Endometrial microvascular endothelial cells (primary cell): ENCODE measurements at regions not wholly inside any gene's neighbourhood (a gene's known extent, or its start where the extent isn't known, plus 50 kb on each side); places are given as distances from the start of the nearest gene placed in this dataset.

Source experiments
- in situ Hi-C: cut with HindIII; loops from 2 replicates; pipeline ENCODE4 v1.10.0; 2017; ENCODE audit warnings: low sequenced_read_pairs, low pct_unique_long_range_greater_than_20kb; ENCODE audit errors: inconsistent ontology term

DNA sequence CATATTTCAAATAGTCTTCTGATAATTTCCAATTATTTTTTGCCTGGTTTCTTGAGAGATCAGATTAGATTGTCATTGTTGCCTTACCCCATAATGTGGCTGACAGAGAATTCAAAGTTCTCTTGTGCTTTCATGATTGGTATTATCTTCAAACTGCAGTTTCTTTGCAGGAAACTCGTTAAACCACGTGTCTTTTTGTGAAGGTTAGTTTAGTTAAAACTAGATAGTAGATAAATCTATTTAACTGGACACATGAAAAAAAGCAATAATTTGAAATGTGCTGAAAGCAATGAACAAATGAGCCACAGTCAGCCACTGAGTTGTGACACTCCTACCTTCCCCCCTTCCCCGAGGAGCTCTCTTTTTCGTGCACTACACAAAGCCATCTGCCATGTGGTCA lies 327.5 kb upstream of the UMPS start:
- in situ Hi-C loops, result no loop called here

DNA sequence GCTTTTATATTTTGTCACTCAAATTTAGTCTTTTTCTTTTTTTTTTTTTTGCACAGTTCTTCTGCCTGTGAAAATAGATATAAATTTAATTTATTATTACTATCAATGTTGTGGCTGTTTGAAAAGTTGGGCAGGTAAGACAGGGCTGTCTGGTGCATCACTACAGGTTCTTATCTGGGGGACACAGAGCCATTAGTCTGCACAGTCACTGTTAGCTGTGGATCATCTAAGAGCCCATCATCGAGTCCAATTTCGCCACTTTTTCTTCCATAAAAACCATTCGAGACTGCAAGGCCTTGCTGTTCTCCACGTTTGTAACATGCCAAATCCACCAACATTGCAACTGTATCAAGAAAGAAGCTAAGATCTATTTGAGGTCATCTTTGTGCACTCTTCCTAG lies 325.6 kb upstream of the UMPS start:
- in situ Hi-C loops, result no loop called here

DNA sequence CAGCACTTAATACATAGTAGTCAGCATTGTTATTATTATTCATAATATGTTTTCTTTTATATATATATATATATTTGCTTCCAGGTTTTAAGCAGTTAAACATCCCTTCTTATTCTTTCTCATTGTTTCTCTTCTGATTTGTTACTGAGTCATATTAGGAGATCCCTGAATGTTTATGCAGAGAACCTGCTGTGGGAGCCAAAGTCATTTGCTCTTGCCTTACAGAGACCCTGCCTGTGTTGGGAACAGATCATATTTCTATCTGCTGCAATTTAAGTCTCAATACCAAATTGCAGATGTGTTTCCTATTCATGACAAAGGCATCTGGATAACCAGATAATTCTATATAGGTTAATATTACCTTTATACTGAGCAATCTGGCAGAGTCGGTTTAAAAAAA lies 323.0 kb upstream of the UMPS start:
- in situ Hi-C loops, result no loop called here

DNA sequence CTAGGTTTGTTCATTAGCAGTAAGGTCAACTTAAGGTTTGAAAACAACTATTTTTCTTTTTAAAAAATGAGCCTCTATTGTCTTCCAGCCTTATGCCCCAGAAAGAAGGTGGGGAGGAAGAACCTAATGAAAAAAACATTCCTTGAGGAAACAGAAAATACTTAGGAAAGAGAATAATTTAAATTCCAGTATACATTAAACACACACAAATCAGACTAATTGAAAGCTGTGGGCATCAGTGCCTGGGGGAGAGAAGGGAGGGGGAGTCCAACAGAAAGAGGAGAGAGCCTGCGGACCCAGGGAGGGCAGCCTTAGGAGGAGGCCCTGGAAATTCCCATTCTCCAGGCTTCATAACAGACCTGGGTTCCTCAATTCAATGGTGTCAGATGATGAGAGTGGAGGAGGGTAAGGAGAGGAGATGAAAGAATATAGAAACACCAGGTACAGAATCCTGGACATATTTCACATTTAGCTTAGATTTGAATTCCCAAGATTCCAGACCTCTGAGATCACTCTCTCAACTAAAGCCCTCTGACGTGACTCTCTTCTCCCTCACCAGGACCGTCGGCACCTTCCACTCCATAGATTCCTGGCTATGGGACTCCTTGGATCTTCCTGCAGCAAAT lies 320.5 kb upstream of the UMPS start:
- in situ Hi-C loops, result no loop called here

DNA sequence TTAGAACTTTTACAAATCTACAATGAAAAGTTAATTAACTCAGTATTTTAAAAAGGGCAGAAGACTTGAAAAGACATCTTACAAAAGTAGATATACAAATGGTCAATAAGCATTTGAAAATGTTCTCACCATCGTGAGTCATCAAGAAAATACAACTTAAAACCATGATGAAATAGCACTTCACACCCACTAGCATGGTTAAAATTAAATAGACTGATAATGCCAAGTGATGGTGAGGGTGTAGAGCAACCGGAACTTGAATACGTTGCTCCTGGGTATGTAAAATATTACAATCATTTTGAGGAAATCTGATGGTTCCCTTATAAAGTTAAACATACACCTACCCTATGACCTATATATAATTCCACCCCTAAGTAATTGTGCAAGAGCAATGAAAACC lies 319.8 kb upstream of the UMPS start:
- in situ Hi-C loops, result no loop called here

DNA sequence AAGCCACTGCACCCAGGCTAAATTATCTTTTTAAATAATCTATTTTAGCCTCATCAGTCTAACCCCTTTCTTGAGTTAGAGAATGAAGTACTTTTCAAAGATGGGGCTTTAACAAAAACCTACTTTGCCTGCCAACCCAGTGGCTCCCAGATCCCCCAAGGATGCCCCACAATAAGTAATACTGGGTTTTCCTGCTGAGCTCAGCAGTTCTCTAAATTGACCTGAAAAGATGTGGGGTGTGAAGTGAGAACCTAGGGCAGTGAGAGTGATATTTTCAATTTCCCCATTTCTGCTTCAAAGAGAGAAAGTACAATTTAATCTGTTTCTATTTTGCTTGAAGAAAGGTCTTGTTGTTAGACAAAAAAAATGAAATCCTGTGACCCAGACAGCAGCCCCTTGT lies 318.5 kb upstream of the UMPS start:
- in situ Hi-C loops, result no loop called here

DNA sequence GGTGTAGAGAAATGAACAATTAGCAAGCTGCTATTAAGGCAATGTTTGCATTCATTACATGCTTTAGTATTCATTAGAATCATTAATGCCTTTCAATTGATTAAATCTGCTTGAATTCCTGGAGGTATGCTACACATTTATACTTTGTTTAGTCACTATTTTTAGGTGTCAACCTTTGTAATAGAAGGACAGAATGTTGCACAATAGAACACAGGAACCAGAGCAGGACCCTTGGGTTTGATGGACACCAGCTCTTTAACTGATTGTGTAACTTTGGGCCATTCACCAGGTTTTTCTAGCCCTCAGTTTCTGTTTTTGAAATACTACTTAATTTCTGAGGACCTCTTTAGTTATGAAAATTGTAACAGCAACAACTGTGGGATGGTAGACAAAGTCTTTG lies 317.6 kb upstream of the UMPS start:
- in situ Hi-C loops, result no loop called here

DNA sequence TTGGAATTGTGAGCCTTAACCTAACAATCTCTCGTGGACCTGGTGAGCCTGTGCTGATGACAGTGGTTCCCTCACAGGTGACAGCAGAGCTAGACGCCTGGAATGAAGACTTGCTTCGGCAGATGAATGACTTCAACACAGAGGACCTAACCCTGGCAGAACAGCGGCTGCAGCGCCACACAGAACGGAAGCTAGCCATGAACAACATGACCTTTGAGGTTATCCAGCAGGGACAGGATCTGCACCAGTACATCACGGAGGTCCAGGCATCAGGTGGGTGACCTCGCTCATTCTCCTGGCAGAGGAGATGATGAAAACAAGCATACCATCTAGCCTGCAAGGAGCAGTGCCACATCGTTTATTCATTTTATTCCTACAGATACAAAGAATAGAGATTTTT lies 316.9 kb upstream of the UMPS start:
- in situ Hi-C loops, result no loop called here

DNA sequence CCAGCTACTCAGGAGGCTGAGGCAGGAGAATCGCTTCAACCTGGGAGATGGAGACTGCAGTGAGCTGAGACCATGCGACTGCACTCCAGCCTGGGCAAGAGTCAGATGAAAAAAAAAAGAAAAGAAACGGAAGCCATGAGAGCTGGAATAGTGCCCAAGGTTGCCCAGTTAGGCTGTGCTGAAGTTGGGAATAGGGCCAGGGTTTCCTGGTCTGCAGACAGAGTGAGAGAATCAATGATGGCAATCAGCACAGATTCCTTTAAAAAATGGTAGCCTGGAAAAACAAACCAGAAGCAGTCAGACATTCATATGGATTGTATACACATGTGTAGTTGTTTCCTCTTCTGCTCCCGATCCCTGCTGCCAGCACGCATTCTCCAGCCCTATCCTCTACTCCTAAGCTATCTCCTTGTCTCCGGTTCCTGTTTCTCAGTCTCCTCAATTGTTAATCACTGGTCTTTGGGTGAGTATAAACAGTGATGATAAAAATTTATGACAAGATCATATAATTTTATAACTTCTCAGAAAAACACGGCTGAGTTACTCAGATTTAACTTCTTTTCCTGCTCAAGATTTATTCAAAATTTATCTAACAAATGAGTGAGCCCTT lies 316.2 kb upstream of the UMPS start:
- in situ Hi-C loops, result no loop called here

DNA sequence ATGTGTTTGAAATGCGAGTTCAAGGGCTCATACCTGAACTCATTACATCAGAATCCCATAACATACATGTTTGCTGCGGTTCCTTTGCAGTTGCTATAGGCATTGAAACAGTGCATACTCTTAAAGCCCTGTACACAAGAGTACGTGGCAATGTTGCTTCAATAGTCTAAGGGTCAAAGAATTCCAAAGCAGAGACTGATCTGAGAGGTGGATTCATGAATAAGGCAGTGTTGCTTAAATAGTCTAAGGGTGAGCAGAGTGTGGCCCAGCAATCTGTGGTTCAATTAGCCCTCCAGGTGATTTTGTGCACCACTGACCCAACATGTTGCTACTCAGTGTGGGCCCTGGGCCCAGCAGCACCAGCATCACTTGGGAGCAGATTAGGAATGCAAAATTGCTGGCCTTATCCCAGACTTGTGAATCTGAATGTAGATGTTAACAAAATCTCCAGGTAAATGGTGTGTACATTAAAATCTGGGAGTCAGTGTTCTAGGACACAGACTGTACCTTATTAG lies 314.7 kb upstream of the UMPS start:
- in situ Hi-C loops, result no loop called here

DNA sequence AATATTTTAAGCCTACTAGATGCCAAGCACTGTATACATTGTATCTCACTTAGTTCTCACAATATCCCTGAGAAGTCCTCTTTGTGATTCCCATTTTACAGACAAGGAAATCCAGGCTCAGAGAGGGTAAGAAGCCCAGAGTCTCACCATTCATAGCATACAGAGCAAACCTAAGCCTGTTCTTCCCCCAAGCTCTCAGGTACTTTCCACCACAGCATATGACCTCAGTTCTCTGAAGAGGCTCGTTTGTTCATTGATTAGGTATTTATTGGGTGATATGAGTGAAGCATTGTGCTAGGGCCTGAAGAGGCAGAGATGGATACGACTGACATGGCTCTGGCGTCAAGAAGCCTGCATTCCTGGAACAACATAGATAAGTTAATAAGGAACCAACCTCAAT lies 310.9 kb upstream of the UMPS start:
- in situ Hi-C loops, result no loop called here

DNA sequence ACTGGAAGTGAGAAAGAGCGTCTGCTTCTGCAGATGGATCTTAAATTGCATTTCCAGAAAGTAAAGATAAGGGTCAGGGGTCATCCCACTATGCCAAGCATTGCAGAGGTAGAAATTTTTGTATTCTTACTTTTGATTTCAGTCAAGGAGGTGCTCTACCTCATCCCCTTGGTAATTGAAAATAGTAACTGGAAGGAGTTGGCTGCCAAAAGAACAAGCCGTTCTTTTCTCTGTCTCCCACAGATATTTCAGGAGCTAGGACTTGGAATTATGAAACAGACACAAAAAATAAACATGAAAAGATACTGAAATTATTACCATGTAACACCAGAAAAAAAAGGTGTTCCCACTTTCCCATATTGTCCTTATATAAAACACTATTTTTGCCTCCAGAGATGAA lies 309.9 kb upstream of the UMPS start:
- in situ Hi-C loops, result no loop called here

DNA sequence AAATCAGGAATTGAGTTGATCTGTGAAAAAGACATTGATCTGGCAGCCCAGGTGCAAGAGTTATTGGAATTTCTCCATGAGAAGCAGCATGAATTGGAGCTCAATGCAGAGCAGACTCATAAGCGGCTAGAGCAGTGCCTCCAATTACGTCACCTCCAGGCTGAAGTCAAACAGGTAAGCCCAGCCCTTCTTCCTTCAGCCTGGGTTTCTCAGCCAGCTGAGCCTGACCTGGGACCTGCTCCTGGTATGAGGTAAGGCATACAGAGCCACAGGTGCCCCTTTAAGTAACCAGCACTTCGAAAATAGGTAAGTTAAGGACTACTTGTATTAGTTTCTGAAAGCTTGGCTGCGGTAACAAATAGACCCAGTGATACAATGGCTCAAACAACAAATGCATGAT lies 307.4 kb upstream of the UMPS start:
- in situ Hi-C loops, result no loop called here

DNA sequence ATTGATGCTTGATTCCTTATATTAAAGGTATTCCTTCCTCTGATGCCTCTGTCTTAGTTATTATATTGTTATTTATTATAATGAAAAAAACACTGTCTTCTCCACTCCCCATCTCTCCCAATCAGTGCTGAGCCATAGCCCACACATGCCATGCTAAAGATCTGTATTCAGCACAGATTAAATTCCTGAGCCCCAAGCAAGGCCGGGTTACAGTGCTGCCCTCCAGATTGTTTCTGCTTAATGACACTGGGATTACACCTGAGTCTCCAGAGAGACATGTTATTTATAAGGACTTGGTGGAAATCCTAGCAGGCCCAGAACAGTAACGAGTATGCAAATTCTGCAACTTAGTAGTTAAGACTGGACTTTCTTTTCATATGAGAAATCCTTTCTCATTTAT lies 305.9 kb upstream of the UMPS start:
- in situ Hi-C loops, result no loop called here

DNA sequence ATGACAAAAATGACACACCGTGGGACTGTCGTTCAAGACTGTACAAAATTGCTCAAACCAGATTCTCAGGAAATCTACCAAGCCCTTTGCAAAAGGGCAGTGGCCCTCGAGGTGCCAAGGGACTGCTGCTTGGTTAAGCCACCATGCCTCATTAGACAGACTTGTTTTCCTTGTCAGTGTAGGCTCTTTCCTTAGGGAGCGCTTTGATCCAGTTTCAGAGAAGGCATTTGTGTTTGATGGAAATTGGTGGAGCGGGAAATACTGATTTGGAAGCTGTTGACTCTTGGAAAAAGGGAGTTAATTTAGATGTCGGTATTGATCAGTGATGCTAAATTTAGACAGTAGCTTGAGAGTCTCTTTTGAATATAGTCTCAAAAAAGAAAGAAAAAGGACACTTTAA lies 304.3 kb upstream of the UMPS start:
- in situ Hi-C loops, result no loop called here

DNA sequence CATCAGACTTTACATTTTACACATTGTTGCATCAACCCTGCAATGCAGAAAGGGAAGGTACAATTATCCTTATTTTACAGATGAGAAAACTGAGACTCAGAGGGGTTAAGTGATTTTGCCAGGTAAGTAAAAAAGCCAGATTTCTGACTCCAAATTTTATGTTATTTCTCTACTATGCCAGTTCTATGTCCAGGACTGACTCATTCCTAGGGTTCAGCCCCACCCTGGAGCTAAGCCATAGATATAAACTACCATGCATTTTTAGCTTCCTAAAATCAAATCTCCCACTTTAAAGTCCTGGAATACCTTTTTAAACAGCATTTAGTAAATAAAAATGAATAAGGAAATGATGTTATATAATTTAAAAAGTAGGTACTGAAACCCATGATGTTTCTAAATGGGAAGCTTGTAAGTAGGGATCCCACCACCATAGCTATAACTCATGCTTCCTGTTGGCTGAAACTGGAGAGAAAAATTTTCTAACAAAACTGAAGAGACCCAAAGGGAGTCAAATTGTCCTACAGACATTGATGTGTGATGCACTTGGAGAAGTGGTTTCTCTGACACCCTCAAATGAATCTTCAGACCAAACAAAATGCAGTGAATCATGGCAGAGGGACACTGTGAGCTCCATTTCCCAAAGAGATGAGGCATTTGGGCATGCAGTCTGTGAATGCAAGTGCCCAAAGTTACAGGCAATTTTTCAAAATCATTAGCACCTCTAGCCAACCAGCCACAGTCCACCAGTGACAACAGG lies 301.7 kb upstream of the UMPS start:
- in situ Hi-C loops, result no loop called here

DNA sequence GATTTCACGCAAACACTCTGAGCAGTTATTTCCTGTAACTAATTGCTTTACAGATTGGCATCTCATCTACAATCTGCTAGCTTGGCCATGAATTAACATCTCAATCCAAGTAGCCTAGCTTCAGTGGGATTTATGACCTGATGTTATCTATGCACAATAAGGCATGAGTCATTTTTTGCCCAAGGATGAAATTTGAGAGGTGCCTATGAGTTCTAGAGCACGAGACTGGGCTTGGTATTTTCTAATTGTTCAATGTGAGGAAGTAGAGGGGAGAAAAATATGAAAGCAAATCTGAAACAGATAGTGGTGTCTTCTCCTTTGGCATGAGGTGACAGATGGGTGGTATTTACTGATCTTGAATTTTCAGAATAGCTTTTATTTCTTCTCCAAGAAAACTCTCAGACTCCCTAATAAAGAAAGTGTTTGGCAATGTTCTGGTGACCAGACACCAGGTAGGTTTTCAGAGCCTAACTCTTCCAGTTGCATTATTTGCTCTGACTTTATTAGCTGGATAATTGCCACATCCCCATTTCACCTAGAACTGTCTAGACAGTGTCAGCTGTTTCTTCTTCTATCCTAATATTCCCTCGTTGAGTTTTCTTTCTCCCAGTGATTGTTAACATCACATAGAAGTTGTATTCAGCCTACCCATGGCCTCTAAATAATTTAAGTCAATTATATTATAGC lies 301.0 kb upstream of the UMPS start:
- in situ Hi-C loops, result no loop called here

DNA sequence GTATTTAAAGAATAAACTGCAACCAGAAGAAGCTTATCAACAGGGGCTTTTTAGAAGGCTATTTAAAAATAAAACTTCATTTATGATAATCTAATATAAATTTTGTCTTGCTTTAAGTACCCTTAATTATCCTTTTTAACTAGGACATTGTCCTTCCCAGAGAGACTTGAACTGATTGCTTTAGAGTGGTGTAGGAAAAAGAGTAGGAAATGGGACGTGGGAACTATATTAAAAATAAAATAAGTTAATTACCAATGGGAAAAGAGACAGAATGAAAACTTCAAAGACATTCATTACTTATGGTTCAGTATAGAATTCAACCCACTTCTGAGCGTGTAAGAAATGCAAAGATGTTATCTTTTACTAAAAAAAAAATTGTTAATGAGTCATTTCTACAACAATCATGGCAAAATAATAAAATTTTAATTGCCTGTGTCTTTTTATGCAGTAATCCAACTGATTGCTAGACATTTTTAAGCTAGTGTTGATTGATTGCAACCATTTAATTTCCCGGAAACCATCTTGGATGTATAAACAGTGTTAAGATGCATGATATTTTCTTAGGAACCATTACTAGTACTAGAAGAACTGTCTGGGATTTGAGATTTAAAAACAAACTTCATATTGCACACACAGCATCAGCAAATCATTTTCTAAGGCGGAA lies 298.8 kb upstream of the UMPS start:
- in situ Hi-C loops, result no loop called here

DNA sequence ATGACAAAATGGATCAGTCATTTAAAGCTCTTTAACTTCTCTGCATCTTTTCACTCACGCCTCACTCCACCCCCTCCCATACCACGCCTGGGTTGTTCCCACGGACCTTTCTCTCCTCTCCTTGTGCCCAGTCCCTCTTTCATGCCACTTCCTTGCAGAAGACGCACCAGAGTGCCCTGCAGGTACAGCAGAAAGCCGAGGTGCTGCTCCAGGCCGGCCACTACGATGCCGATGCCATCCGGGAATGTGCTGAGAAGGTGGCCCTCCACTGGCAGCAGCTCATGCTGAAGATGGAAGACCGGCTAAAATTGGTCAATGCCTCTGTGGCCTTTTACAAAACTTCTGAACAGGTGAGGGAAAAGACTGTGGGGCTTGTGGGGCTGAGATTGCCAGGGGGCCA lies 296.1 kb upstream of the UMPS start:
- in situ Hi-C loops, result no loop called here
